HG03064 (cell line): ENCODE measurements at regions not wholly inside any gene's neighbourhood (a gene's known extent, or its start where the extent isn't known, plus 50 kb on each side); places are given as distances from the start of the nearest gene placed in this dataset.

Experiments used
- ATAC-seq: cut with Tn5 transposase; IDR thresholded peaks from one replicate; pipeline ENCODE4 v1.9.1; 2021; ENCODE audit warnings: low read depth; ENCODE audit not compliant: unreplicated experiment

GRCh38 chr15:93165734-93166470 lies 76.9 kb upstream of the RGMA start:
- ATAC-seq = no peak

GRCh38 chr15:93164409-93164808 lies 75.4 kb upstream of the RGMA start:
- ATAC-seq = no peak

- ATAC-seq = no peak
These were observed 73.5 kb upstream of the RGMA start for GRCh38 chr15:93162560-93162959.

GRCh38 chr15:93159930-93160329 lies 70.9 kb upstream of the RGMA start:
- ATAC-seq = no peak

- no peak for ATAC-seq
These were observed 69.3 kb upstream of the RGMA start for GRCh38 chr15:93158097-93158900.

GRCh38 chr15:93154666-93155065 lies 65.7 kb upstream of the RGMA start:
- no peak for ATAC-seq

GRCh38 chr15:93152951-93153350 lies 63.9 kb upstream of the RGMA start:
- no peak for ATAC-seq

- ATAC-seq = no peak
These were observed 63.3 kb upstream of the RGMA start for GRCh38 chr15:93152360-93152759.

GRCh38 chr15:93150910-93151881 lies 62.2 kb upstream of the RGMA start:
- ATAC-seq = no peak

GRCh38 chr15:93146601-93147000 lies 57.6 kb upstream of the RGMA start:
- ATAC-seq = no peak

- no peak for ATAC-seq
These were observed 57.2 kb upstream of the RGMA start for GRCh38 chr15:93146196-93146595.

- no peak for ATAC-seq
These were observed 55.6 kb upstream of the RGMA start for GRCh38 chr15:93144463-93145236.

GRCh38 chr15:93143186-93143585 lies 54.2 kb upstream of the RGMA start:
- ATAC-seq = no peak

- ATAC-seq = no peak
These were observed 52.4 kb upstream of the RGMA start for GRCh38 chr15:93141371-93141794.

GRCh38 chr15:93139436-93139835 lies 50.4 kb upstream of the RGMA start:
- ATAC-seq = no peak

- no peak for ATAC-seq
These were observed 49.8 kb upstream of the RGMA start for GRCh38 chr15:93138681-93139250.
